Natural killer cell (primary cell): ENCODE measurements at regions not wholly inside any gene's neighbourhood (a gene's known extent, or its start where the extent isn't known, plus 50 kb on each side); places are given as distances from the start of the nearest gene placed in this dataset.

Experiments used
- ATAC-seq, 3 donors: fragments of 150-1000 bp in 2 of 3; fragments of 200-7000 bp in 1 of 3; cut with Tn5 transposase; 1 replicate in 1 of 3; 2 replicates in 2 of 3; pipeline ENCODE4 v1.10.0; 2021; ENCODE audit warnings: mild to moderate bottlenecking in 2 of 3, moderate library complexity in 2 of 3
- DNase-seq, 2 donors: peaks; one replicate each; pipeline versions ENCODE4 v3.0.0 to v3.0.0-alpha.2; 2013 to 2021; ENCODE audit warnings: mixed read lengths in 1 of 2
- H3K27ac ChIP-seq: one replicate; pipeline ENCODE4 v1.5.1; 2013; ENCODE audit warnings: mild to moderate bottlenecking, low read length
- H3K27me3 ChIP-seq: one replicate; pipeline ENCODE4 v1.6.1; 2013; ENCODE audit warnings: low read length; ENCODE audit not compliant: control insufficient read depth, insufficient read depth
- H3K36me3 ChIP-seq: one replicate; pipeline ENCODE4 v1.6.1; 2013; ENCODE audit warnings: low read length; ENCODE audit not compliant: control insufficient read depth, insufficient read depth
- H3K4me1 ChIP-seq: one replicate; pipeline ENCODE4 v1.6.1; 2013; ENCODE audit warnings: low read length; ENCODE audit not compliant: control insufficient read depth, insufficient read depth
- H3K4me3 ChIP-seq: one replicate; pipeline ENCODE4 v1.5.1; 2013; ENCODE audit warnings: low read length
- H3K9me3 ChIP-seq: one replicate; pipeline ENCODE4 v1.6.1; 2013; ENCODE audit warnings: low read length; ENCODE audit not compliant: control insufficient read depth, insufficient read depth
- H3K27ac Mint-ChIP-seq, 2 donors: one replicate each; pipeline ENCODE4 v1.8.0; 2022; ENCODE audit warnings: mild to moderate bottlenecking in 2 of 2, mixed read lengths in 2 of 2, moderate library complexity in 1 of 2
- H3K27me3 Mint-ChIP-seq, 2 donors: one replicate each; pipeline ENCODE4 v1.8.0; 2022; ENCODE audit warnings: low read depth in 2 of 2, mixed read lengths in 2 of 2
- H3K36me3 Mint-ChIP-seq: one replicate; pipeline ENCODE4 v1.8.0; 2022; ENCODE audit warnings: mixed read lengths
- H3K4me1 Mint-ChIP-seq, 2 donors: one replicate each; pipeline ENCODE4 v1.8.0; 2022; ENCODE audit warnings: mixed read lengths in 2 of 2
- H3K4me3 Mint-ChIP-seq: one replicate; pipeline ENCODE4 v1.8.0; 2022; ENCODE audit warnings: mild to moderate bottlenecking, moderate library complexity, mixed read lengths
- H3K9me3 Mint-ChIP-seq, 2 donors: one replicate each; pipeline ENCODE4 v1.8.0; 2022; ENCODE audit warnings: mixed read lengths in 2 of 2
- CTCF ChIP-seq: fragments of 200-600 bp; IDR thresholded peaks from one replicate; pipeline ENCODE4 v1.8.0; 2022; ENCODE audit warnings: antibody characterized with exemption
- WGBS: methylation state at CpG from one replicate; pipeline ENCODE4 v1.1.7; 2013; ENCODE audit warnings: missing lambda C conversion rate; ENCODE audit not compliant: insufficient coverage; 5-methylcytosine and 5-hydroxymethylcytosine counted together
- intact Hi-C: fragments of 100-400 bp; cut with micrococcal nuclease; formaldehyde crosslinking; loops from one replicate; pipeline ENCODE4 v1.14.2; 2022

- Mint-ChIP-seq H3K27me3 (no peaks in the 10 kb centered on the region), H3K4me1 (no peaks in the 10 kb centered on the region), H3K9me3 (peaks cover 22 to 30% of the 10 kb centered on the region in 2 donors), H3K36me3 (peaks cover 14% of the 10 kb centered on the region), H3K4me3 (no peak overlapping the region), H3K27ac (no peak overlapping the region)
- 82% methylated on average over 3 of the region's 3 CpGs for WGBS
- H3K27me3 ChIP-seq: no peaks in the 10 kb centered on the region
- no peaks in the 10 kb centered on the region for H3K4me1 ChIP-seq
- no peak for TF ChIP-seq CTCF
- ATAC-seq: no peak
- intact Hi-C loops: no loop called here
- no peaks in the 10 kb centered on the region for H3K9me3 ChIP-seq
- no peak overlapping the region for H3K27ac ChIP-seq
- no peaks in the 10 kb centered on the region for H3K36me3 ChIP-seq
- no peak for DNase-seq
- no peak overlapping the region for H3K4me3 ChIP-seq
These were observed 660.7 kb upstream of the CNTNAP5 start for GRCh38 chr2:123364243-123364896.

- H3K27ac ChIP-seq: no peak overlapping the region
- H3K36me3 Mint-ChIP-seq: peaks cover 14% of the 10 kb centered on the region
These were observed 658.7 kb upstream of the CNTNAP5 start for GRCh38 chr2:123366239-123366837.

GRCh38 chr2:123370186-123370585 is 654.9 kb upstream of the CNTNAP5 start:
- Mint-ChIP-seq H3K4me1 (no peaks in the 10 kb centered on the region), H3K9me3 (peaks cover 14 to 19% of the 10 kb centered on the region in 2 donors), H3K4me3 (no peak overlapping the region), H3K36me3 (peaks cover 7% of the 10 kb centered on the region), H3K27ac (no peak overlapping the region), H3K27me3 (no peaks in the 10 kb centered on the region)
- Histone ChIP-seq H3K4me1 (no peaks in the 10 kb centered on the region), H3K9me3 (no peaks in the 10 kb centered on the region), H3K27me3 (no peaks in the 10 kb centered on the region), H3K27ac (no peak overlapping the region), H3K4me3 (no peak overlapping the region), H3K36me3 (no peaks in the 10 kb centered on the region)
- intact Hi-C loops: no loop called here
- no peak for TF ChIP-seq CTCF
- DNase-seq (no peak), ATAC-seq (no peak)

More at GRCh38 chr2:123366239-123366837, 658.7 kb upstream of the CNTNAP5 start:
- Histone ChIP-seq H3K4me3 (no peak overlapping the region), H3K4me1 (no peaks in the 10 kb centered on the region), H3K36me3 (no peaks in the 10 kb centered on the region), H3K27me3 (no peaks in the 10 kb centered on the region), H3K9me3 (no peaks in the 10 kb centered on the region)
- Mint-ChIP-seq H3K27ac (no peak overlapping the region), H3K4me3 (no peak overlapping the region), H3K4me1 (no peaks in the 10 kb centered on the region), H3K27me3 (no peaks in the 10 kb centered on the region), H3K9me3 (peaks cover 18 to 22% of the 10 kb centered on the region in 2 donors)
- DNase-seq (no peak), ATAC-seq (no peak)
- no CpG with 5 or more reads among the region's 1 CpG for WGBS
- TF ChIP-seq CTCF: no peak
- intact Hi-C loops: no loop called here

GRCh38 chr2:123371535-123371934 is 653.6 kb upstream of the CNTNAP5 start:
- Mint-ChIP-seq H3K36me3 (peaks cover 7% of the 10 kb centered on the region), H3K4me3 (no peak overlapping the region), H3K9me3 (peaks cover 16 to 17% of the 10 kb centered on the region in 2 donors), H3K4me1 (no peaks in the 10 kb centered on the region), H3K27me3 (no peaks in the 10 kb centered on the region), H3K27ac (no peak overlapping the region)
- no peaks in the 10 kb centered on the region for H3K4me1 ChIP-seq
- ATAC-seq (no peak), DNase-seq (no peak)
- H3K27ac ChIP-seq: no peak overlapping the region
- H3K4me3 ChIP-seq: no peak overlapping the region
- H3K9me3 ChIP-seq: no peaks in the 10 kb centered on the region
- 98% methylated on average over 2 of the region's 3 CpGs for WGBS
- H3K27me3 ChIP-seq: no peaks in the 10 kb centered on the region
- intact Hi-C loops: no loop called here
- H3K36me3 ChIP-seq: no peaks in the 10 kb centered on the region
- no peak for TF ChIP-seq CTCF
